CD4-positive, alpha-beta T cell (primary cell): ENCODE measurements at regions not wholly inside any gene's neighbourhood (a gene's known extent, or its start where the extent isn't known, plus 50 kb on each side); places are given as distances from the start of the nearest gene placed in this dataset.

Source experiments
- ATAC-seq: fragments of 200-7000 bp; cut with Tn5 transposase; one replicate; pipeline ENCODE4 v1.10.0; 2022; ENCODE audit warnings: mild to moderate bottlenecking; ENCODE audit not compliant: poor library complexity
- CTCF ChIA-PET: fragments of 350-600 bp; sonication (Branson Sonifier 250); formaldehyde crosslinking; loops from one replicate; lab custom pipeline; 2021; ENCODE audit warnings: antibody characterized with exemption, inconsistent platforms; lab: Charles Lee
- POLR2A ChIA-PET: fragments of 350-600 bp; sonication (Branson Sonifier 250); formaldehyde crosslinking; loops from one replicate; lab custom pipeline; 2021; ENCODE audit warnings: antibody characterized with exemption, inconsistent platforms; lab: Charles Lee
- DNase-seq, 14 experiments: peaks; one replicate each; pipeline ENCODE4 v3.0.0-alpha.2; 2013 to 2020; ENCODE audit warnings: mixed read lengths in 2 of 14
- H3K27ac ChIP-seq, 2 donors: one replicate each; pipeline versions ENCODE4 v1.5.1 to v1.7.0; 2013; ENCODE audit warnings: low read length in 2 of 2, low read depth in 1 of 2, mild to moderate bottlenecking in 1 of 2
- H3K27me3 ChIP-seq, 2 experiments: 1 replicate in 1 of 2; 2 replicates in 1 of 2; pipeline versions ENCODE4 v1.6.1 to v1.7.0; 2013; ENCODE audit warnings: low read length in 2 of 2, control low read depth in 1 of 2, mild to moderate bottlenecking in 1 of 2, moderate library complexity in 1 of 2; ENCODE audit not compliant: insufficient read depth in 2 of 2, control insufficient read depth in 1 of 2
- H3K36me3 ChIP-seq: one replicate; pipeline ENCODE4 v1.6.1; 2013; ENCODE audit warnings: low read length, control low read depth; ENCODE audit not compliant: insufficient read depth
- H3K4me1 ChIP-seq: one replicate; pipeline ENCODE4 v1.6.1; 2013; ENCODE audit warnings: low read length, control low read depth; ENCODE audit not compliant: insufficient read depth
- H3K4me3 ChIP-seq: one replicate; pipeline ENCODE4 v1.5.1; 2013; ENCODE audit warnings: mild to moderate bottlenecking, low read length, moderate library complexity
- H3K9me3 ChIP-seq, 2 experiments: 1 replicate in 1 of 2; 2 replicates in 1 of 2; pipeline versions ENCODE4 v1.6.1 to v1.7.0; 2013; ENCODE audit warnings: low read length in 2 of 2, mild to moderate bottlenecking in 2 of 2, control low read depth in 1 of 2, moderate library complexity in 1 of 2; ENCODE audit not compliant: control insufficient read depth in 1 of 2, insufficient read depth in 1 of 2
- H3K27ac Mint-ChIP-seq: one replicate; pipeline ENCODE4 v1.8.0; 2020; ENCODE audit warnings: mixed read lengths
- H3K27me3 Mint-ChIP-seq: one replicate; pipeline ENCODE4 v1.8.0; 2021; ENCODE audit warnings: mixed read lengths
- H3K36me3 Mint-ChIP-seq: one replicate; pipeline ENCODE4 v1.8.0; 2021; ENCODE audit warnings: low read depth, mixed read lengths
- H3K4me1 Mint-ChIP-seq: one replicate; pipeline ENCODE4 v1.8.0; 2021; ENCODE audit warnings: low read depth, mixed read lengths
- H3K4me3 Mint-ChIP-seq: one replicate; pipeline ENCODE4 v1.8.0; 2020; ENCODE audit warnings: mild to moderate bottlenecking, mixed read lengths
- H3K9me3 Mint-ChIP-seq: one replicate; pipeline ENCODE4 v1.8.0; 2020; ENCODE audit warnings: mixed read lengths
- intact Hi-C, 2 experiments: fragments of 100-400 bp; cut with DNase I in 1 of 2; cut with micrococcal nuclease in 1 of 2; formaldehyde crosslinking; loops; one replicate each; pipeline versions ENCODE4 v1.15.1 to v1.9.0; 2023 to 2025; cut with DNase I, micrococcal nuclease
- TF ChIP-seq, protein P1 (sequence below): fragments of 200-600 bp; IDR thresholded peaks from one replicate; pipeline ENCODE4 v1.8.0; 2022; ENCODE audit warnings: antibody characterized with exemption, mild to moderate bottlenecking

DNA sequence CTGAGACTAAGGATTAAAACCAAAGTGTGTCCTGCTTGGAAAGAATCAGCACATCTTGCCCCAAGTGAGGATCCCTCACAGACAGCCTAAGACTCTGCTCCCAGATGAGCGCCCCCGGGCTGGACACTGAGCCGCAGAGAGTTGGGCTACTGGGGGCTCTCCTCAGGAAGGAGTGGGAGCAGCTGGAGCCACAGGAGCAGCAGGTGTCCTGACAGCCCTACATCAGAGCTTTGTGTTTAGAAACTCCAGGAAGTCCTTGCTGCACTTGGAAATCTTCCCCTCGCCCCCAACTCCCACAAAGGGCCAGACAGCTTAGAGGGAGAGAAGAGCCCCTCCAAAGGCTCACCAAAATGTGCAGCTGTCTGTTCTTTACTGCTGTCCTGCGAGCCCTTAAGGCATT is 172.2 kb downstream of the HERPUD2 start:
- no peak for DNase-seq
- intact Hi-C loops, result loop anchor here in 1 of 2 experiments (5.0 kb wide), 1 partner anchor 1200 kb away; no protein-coding TSS in a partner anchor
- Mint-ChIP-seq H3K9me3 (no peaks in the 10 kb centered on the region), H3K4me3 (no peak overlapping the region), H3K4me1 (no peaks in the 10 kb centered on the region), H3K36me3 (no peaks in the 10 kb centered on the region), H3K27ac (no peak overlapping the region), H3K27me3 (peaks cover 21% of the 10 kb centered on the region)
- H3K27ac ChIP-seq, result no peak overlapping the region
- no peak overlapping the region for H3K4me3 ChIP-seq
- ChIA-PET CTCF (no interaction called here), POLR2A (no interaction called here)
- no peaks in the 10 kb centered on the region for H3K36me3 ChIP-seq
- no peaks in the 10 kb centered on the region for H3K4me1 ChIP-seq
- TF ChIP-seq, protein P1, sequence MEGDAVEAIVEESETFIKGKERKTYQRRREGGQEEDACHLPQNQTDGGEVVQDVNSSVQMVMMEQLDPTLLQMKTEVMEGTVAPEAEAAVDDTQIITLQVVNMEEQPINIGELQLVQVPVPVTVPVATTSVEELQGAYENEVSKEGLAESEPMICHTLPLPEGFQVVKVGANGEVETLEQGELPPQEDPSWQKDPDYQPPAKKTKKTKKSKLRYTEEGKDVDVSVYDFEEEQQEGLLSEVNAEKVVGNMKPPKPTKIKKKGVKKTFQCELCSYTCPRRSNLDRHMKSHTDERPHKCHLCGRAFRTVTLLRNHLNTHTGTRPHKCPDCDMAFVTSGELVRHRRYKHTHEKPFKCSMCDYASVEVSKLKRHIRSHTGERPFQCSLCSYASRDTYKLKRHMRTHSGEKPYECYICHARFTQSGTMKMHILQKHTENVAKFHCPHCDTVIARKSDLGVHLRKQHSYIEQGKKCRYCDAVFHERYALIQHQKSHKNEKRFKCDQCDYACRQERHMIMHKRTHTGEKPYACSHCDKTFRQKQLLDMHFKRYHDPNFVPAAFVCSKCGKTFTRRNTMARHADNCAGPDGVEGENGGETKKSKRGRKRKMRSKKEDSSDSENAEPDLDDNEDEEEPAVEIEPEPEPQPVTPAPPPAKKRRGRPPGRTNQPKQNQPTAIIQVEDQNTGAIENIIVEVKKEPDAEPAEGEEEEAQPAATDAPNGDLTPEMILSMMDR, result no peak
- no peak for ATAC-seq
- peaks cover 0 to 5% of the 10 kb centered on the region in 2 experiments for H3K27me3 ChIP-seq
- no peaks in the 10 kb centered on the region for H3K9me3 ChIP-seq

DNA sequence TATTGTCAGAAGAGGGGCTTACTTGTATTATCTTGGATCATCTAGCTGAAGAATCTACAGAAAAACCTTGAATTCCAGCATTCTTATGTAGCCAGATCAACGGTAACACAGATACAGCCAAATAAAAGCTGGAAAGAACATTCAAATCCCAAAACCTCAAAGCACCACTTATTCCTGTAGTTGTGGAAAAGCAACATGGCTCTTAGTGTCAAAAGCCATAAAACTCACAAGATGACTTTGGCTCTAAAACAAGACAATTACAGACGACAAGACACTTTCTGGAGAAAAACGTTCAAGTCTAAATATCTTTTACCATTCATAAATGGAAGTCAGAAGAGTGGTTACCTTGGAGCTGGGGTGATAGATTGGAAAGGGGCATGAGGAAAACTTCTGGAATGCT is 173.0 kb downstream of the HERPUD2 start:
- POLR2A ChIA-PET, result no interaction called here
- Mint-ChIP-seq H3K27me3 (peaks cover 19% of the 10 kb centered on the region), H3K4me1 (no peaks in the 10 kb centered on the region), H3K9me3 (no peaks in the 10 kb centered on the region), H3K36me3 (no peaks in the 10 kb centered on the region), H3K27ac (no peak overlapping the region), H3K4me3 (no peak overlapping the region)
- intact Hi-C loops, result loop anchor here in 1 of 2 experiments (5.0 kb wide), 1 partner anchor 1200 kb away; no protein-coding TSS in a partner anchor
- H3K4me1 ChIP-seq, result no peaks in the 10 kb centered on the region
- H3K9me3 ChIP-seq, result no peaks in the 10 kb centered on the region
- TF ChIP-seq, protein P1, result no peak
- CTCF ChIA-PET, result interaction anchor here (0.8 kb wide), 1 partner anchor 13 kb away, joined by 3 read pairs; no protein-coding TSS in a partner anchor
- DNase-seq (no peak), ATAC-seq (no peak)
- H3K27ac ChIP-seq, result no peak overlapping the region
- no peaks in the 10 kb centered on the region for H3K36me3 ChIP-seq
- H3K27me3 ChIP-seq, result peaks cover 0 to 1% of the 10 kb centered on the region in 2 experiments
- no peak overlapping the region for H3K4me3 ChIP-seq

DNA sequence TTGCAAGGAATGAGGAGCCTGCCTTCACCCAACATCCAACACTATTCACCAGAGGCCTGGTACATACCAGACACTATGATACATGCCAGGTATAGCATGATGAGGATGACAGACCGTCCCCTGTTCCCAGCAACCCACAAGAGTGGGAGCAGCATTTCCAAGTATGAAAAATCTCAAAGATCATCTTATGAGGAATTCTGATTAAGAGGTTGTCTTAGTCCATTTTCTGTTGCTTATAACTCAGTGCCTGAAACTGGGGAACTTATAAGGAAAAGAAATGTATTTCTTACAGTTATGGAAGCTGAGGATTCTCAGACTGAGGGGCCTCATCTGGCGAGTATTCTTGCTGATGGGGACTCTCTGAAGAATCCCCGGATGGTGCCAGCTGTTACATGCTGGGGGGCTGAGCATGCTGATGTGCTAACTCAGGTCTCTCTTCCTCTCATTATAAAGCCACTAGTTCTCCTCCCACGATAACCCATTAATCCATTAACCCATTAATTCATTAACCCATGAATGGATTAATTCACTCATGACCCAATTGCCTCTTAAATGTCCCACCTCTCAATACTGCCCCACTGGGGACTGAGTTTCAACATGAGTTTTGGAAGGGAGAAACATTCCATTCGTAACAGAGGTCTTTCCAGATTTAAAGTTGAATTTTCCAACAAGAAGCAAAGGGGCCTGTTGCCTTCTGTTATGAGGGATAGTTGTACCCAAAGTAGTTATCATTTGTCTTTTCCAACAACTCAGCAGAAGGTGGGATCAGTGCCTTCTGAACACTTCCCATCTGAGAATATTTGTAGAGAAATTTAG is 173.9 kb downstream of the HERPUD2 start:
- H3K27ac ChIP-seq, result no peak overlapping the region
- H3K36me3 ChIP-seq, result no peaks in the 10 kb centered on the region
- no peaks in the 10 kb centered on the region for H3K9me3 Mint-ChIP-seq
- no peaks in the 10 kb centered on the region for H3K4me1 Mint-ChIP-seq
- H3K27ac Mint-ChIP-seq, result no peak overlapping the region
- no peaks in the 10 kb centered on the region for H3K9me3 ChIP-seq
- no peak overlapping the region for H3K4me3 Mint-ChIP-seq
- ChIA-PET CTCF (interaction anchor here (0.8 to 1.5 kb wide), 5 partner anchors 9 to 96 kb away, joined by 3 to 5 read pairs (median 4); no protein-coding TSS in a partner anchor), POLR2A (no interaction called here)
- TF ChIP-seq, protein P1, result no peak
- no peaks in the 10 kb centered on the region for H3K27me3 ChIP-seq
- intact Hi-C loops, result loop anchor here in 1 of 2 experiments (5.0 kb wide), 1 partner anchor 1199 kb away; no protein-coding TSS in a partner anchor
- ATAC-seq (no peak), DNase-seq (no peak)
- peaks cover 11% of the 10 kb centered on the region for H3K27me3 Mint-ChIP-seq
- H3K36me3 Mint-ChIP-seq, result no peaks in the 10 kb centered on the region
- H3K4me1 ChIP-seq, result no peaks in the 10 kb centered on the region
- H3K4me3 ChIP-seq, result no peak overlapping the region
